NCI-H2196 treated with DMSO at 0.1 percent for 48 hours (cell line): ENCODE measurements at regions not wholly inside any gene's neighbourhood (a gene's known extent, or its start where the extent isn't known, plus 50 kb on each side); places are given as distances from the start of the nearest gene placed in this dataset.

Experiments used
- DNase-seq: peaks from one replicate; lab custom pipeline; 2025; ENCODE audit not compliant: unreplicated experiment; lab: John Stamatoyannopoulos, UW

DNA sequence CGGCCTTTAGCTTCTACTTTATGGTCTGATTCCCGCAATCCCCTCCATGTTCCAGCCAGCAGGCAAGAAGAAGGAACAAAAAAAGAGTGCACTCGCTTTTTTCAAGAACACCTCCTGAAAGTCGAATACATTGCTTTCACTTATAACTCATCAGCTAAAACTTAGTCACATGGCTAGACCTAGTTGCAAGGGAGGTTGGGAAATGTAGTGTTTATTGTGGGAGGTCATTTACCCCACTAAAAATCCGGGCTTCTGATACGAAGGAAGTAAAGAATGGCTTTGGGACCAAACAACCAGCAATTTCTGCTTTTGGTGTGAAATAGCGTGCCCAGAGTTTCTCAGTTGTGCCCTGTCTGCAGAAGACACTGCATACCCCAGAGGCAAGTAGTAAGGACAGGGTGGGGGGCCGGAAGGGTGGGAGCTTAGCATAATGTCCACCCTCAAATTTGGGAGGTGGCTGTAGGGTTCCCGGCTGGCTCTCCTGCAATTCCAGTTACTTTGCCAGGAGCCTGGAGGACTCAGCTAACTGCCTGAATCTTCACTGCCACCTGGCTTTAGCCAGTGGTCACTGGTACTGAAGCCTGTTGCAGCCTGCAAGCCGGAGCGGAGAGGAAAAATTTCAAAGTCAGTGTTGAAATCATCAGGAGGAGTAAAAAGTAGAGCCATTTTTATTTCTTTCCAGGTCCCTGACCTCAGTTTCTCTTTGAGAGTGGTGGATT lies 57.7 kb upstream of the F3 start:
- DNase-seq, result no peak

- no peak for DNase-seq
Measured at GRCh38 chr1:94597701-94598100, 56.1 kb upstream of the F3 start.

- DNase-seq, result no peak
Measured at GRCh38 chr1:94596260-94596659, 54.7 kb upstream of the F3 start.

GRCh38 chr1:94595658-94596057 lies 54.1 kb upstream of the F3 start:
- no peak for DNase-seq

- DNase-seq, result no peak
Measured at GRCh38 chr1:94593611-94594010, 52.1 kb upstream of the F3 start.

GRCh38 chr1:94592571-94592920 lies 51.0 kb upstream of the F3 start:
- DNase-seq, result no peak

DNA sequence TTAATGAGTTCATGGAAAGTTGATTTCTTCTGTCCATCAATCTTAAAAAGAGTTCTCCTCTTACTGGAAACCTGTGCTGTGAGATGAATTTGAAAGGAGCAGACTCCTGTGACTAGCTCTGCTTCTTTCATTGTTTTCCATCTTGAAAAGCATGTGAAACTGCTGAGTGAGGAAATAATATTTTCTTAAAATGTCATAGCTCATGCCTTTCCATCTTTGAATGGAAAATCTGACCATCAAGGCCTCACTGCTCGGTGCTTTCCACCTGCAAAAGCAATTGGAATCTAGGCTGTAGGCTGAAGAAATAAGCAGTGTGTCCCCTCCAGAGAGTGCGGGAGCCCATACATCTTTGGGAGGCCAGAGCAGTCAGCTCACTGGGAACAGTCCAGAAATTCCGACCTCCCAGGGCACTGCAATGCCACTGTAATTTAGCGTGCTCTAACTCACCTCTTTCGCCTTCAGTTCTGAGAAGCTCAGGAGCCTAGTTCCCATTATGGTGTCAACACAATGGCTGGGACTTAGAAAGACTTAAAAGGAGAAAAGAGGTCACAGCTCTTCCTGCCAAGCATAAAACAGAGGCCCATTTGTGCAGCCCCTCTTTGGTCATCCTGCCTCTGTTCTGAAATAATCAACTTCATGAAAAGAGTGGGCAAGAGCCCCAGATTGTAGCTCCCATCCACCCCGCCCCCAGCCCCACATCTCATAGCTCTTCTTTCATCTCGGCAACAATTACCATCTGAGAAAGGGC lies 50.4 kb upstream of the F3 start:
- DNase-seq, result no peak
